ENCODE measurements at regions not wholly inside any gene's neighbourhood (a gene's known extent, or its start where the extent isn't known, plus 50 kb on each side); places are given as distances from the start of the nearest gene placed in this dataset.

DNA sequence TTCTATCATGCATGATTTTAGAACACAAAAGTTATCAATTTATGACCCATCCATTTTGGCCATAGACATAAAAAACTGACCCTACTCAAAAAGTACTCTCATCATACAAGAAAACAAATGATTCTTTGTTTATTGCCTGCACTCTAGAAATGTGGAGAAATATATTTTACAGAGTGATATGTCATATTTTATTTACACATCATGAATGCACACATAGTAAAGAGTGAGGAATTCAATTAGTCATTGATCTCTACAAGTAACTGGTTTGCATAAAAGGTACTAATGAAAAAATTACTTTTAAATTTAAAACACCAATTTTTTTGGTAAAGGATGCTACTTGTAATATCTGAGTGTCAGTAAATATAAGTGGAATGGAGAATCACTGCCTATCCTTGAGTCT is 242.5 kb upstream of the FAT4 start:
- in situ Hi-C loops (cut with MboI; ENCODE audit: low sequenced_read_pairs) = no loop called here
- no peak for DNase-seq (ENCODE audit: low spot score in 2 of 2)
- Histone ChIP-seq H3K9me3 (no peaks in the 10 kb centered on the region), H3K36me3 (replicated peaks) (no peaks in the 10 kb centered on the region), H3K27me3 (ENCODE audit: low read depth) (no peaks in the 10 kb centered on the region), H3K4me1 (no peaks in the 10 kb centered on the region), H3K4me3 (no peak overlapping the region)

- H3K4me3 ChIP-seq = no peak overlapping the region
- in situ Hi-C loops (cut with MboI; ENCODE audit: low sequenced_read_pairs) = no loop called here
- H3K9me3 ChIP-seq = no peaks in the 10 kb centered on the region
- no peaks in the 10 kb centered on the region for H3K36me3 ChIP-seq (replicated peaks)
- H3K4me1 ChIP-seq = no peaks in the 10 kb centered on the region
- DNase-seq (ENCODE audit: low spot score in 2 of 2) = peak in 1 of 2 experiments; percentile 12
- H3K27me3 ChIP-seq (ENCODE audit: low read depth) = no peaks in the 10 kb centered on the region
Measured at GRCh38 chr4:125070861-125071260, 243.9 kb upstream of the FAT4 start.

- DNase-seq (ENCODE audit: low spot score in 2 of 2) = no peak
- Histone ChIP-seq H3K4me3 (no peak overlapping the region), H3K27me3 (ENCODE audit: low read depth) (no peaks in the 10 kb centered on the region), H3K4me1 (no peaks in the 10 kb centered on the region), H3K9me3 (no peaks in the 10 kb centered on the region), H3K36me3 (replicated peaks) (no peaks in the 10 kb centered on the region)
- in situ Hi-C loops (cut with MboI; ENCODE audit: low sequenced_read_pairs) = no loop called here
Measured at GRCh38 chr4:125062115-125063050, 252.4 kb upstream of the FAT4 start.

GRCh38 chr4:125060376-125060775 is 254.4 kb upstream of the FAT4 start:
- DNase-seq (ENCODE audit: low spot score in 2 of 2) = no peak
- Histone ChIP-seq H3K36me3 (replicated peaks) (no peaks in the 10 kb centered on the region), H3K4me3 (no peak overlapping the region), H3K27me3 (ENCODE audit: low read depth) (no peaks in the 10 kb centered on the region), H3K9me3 (no peaks in the 10 kb centered on the region), H3K4me1 (no peaks in the 10 kb centered on the region)
- in situ Hi-C loops (cut with MboI; ENCODE audit: low sequenced_read_pairs) = no loop called here

- H3K4me3 ChIP-seq = no peak overlapping the region
- in situ Hi-C loops (cut with MboI; ENCODE audit: low sequenced_read_pairs) = no loop called here
Measured at GRCh38 chr4:125049711-125050110, 265.0 kb upstream of the FAT4 start.

GRCh38 chr4:125045311-125045710 is 269.4 kb upstream of the FAT4 start:
- H3K27me3 ChIP-seq (ENCODE audit: low read depth) = no peaks in the 10 kb centered on the region
- no peaks in the 10 kb centered on the region for H3K9me3 ChIP-seq
- DNase-seq (ENCODE audit: low spot score in 2 of 2) = no peak
- peaks cover 37% of the 10 kb centered on the region for H3K4me1 ChIP-seq
- in situ Hi-C loops (cut with MboI; ENCODE audit: low sequenced_read_pairs) = no loop called here
- no peak overlapping the region for H3K4me3 ChIP-seq
- H3K36me3 ChIP-seq (replicated peaks) = no peaks in the 10 kb centered on the region

More at GRCh38 chr4:125049711-125050110, 265.0 kb upstream of the FAT4 start:
- Histone ChIP-seq H3K4me1 (peaks cover 5% of the 10 kb centered on the region), H3K9me3 (no peaks in the 10 kb centered on the region), H3K27me3 (ENCODE audit: low read depth) (no peaks in the 10 kb centered on the region), H3K36me3 (replicated peaks) (no peaks in the 10 kb centered on the region)
- DNase-seq (ENCODE audit: low spot score in 2 of 2) = no peak

DNA sequence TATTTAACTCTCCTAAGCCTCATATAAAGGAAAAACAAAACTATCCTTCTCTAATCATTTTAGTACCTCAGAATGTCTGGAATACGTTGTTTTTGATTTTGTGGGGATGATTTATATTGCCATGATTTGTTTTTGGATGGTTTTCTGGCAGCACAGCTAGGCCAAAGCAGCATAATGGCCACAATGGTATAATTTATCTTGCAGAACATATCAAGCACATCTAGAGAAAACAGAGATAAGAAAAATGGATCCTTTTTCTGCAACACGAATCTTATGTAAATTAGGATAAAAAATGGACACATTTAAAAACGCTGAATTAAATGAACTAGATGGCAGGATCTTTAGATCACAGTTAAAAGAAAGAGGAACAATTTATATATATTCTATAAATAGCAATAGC is 269.9 kb upstream of the FAT4 start:
- Histone ChIP-seq H3K4me3 (no peak overlapping the region), H3K27me3 (ENCODE audit: low read depth) (no peaks in the 10 kb centered on the region), H3K36me3 (replicated peaks) (no peaks in the 10 kb centered on the region), H3K4me1 (peaks cover 42% of the 10 kb centered on the region), H3K9me3 (no peaks in the 10 kb centered on the region)
- no peak for DNase-seq (ENCODE audit: low spot score in 2 of 2)
- in situ Hi-C loops (cut with MboI; ENCODE audit: low sequenced_read_pairs) = no loop called here

GRCh38 chr4:125043486-125043885 is 271.3 kb upstream of the FAT4 start:
- Histone ChIP-seq H3K36me3 (replicated peaks) (no peaks in the 10 kb centered on the region), H3K4me3 (no peak overlapping the region), H3K4me1 (peaks cover 52% of the 10 kb centered on the region), H3K9me3 (no peaks in the 10 kb centered on the region), H3K27me3 (ENCODE audit: low read depth) (no peaks in the 10 kb centered on the region)
- DNase-seq (ENCODE audit: low spot score in 2 of 2) = peak in 1 of 2 experiments; percentile 49
- in situ Hi-C loops (cut with MboI; ENCODE audit: low sequenced_read_pairs) = no loop called here

DNA sequence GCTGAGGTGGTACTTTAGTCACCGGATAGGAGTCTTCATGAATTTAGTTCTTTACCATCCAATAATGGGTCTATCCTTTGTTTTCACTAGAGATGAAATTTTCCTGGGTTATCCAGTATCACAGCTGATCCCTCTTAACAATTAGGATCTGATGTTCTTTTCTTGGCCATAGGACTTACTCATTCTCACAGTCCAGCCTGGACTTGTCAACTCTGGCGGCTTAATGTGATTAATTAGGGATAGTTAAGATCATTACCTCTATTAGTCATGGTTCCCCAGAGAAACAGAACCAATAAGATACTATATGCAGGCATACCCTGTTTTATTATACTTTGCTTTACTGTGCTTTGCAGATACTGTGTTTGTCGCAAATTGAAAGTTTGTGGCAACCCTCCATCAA is 272.7 kb upstream of the FAT4 start:
- Histone ChIP-seq H3K4me1 (peaks cover 52% of the 10 kb centered on the region), H3K27me3 (ENCODE audit: low read depth) (no peaks in the 10 kb centered on the region), H3K4me3 (no peak overlapping the region), H3K36me3 (replicated peaks) (no peaks in the 10 kb centered on the region), H3K9me3 (no peaks in the 10 kb centered on the region)
- DNase-seq (ENCODE audit: low spot score in 2 of 2) = no peak
- in situ Hi-C loops (cut with MboI; ENCODE audit: low sequenced_read_pairs) = no loop called here

DNA sequence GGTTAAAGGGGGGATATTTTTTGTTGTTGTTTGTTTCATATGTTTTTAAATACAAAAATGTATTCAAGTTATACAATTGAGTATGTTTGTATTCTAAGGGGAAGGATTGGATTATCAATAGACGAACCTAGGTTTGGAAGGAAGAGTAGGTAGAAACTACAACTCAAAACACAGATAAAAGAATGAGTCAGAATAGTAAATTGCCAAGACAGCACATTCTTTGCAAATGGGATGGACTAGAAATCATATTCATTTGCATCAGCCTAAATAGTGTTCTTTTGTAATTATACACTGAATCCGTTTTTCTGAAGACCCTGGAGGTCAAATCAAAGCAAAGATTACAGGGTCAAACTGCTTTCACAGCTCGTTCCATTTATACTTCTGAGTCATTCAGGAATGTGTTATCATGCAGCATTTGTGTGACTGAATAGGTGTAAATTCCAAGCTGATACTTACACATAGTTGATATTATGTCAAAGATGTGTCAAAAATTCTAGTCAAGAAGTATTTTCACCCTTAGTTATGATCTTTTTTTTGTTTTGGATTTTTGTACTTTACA is 273.3 kb upstream of the FAT4 start:
- peak; percentile 12 to 52 for DNase-seq (ENCODE audit: low spot score in 2 of 2)

GRCh38 chr4:125039550-125039949 is 275.2 kb upstream of the FAT4 start:
- in situ Hi-C loops (cut with MboI; ENCODE audit: low sequenced_read_pairs) = no loop called here

More for the DNA sequence above, 273.3 kb upstream of the FAT4 start:
- Histone ChIP-seq H3K4me3 (no peak overlapping the region), H3K4me1 (peaks cover 52% of the 10 kb centered on the region), H3K27me3 (ENCODE audit: low read depth) (no peaks in the 10 kb centered on the region), H3K9me3 (no peaks in the 10 kb centered on the region), H3K36me3 (replicated peaks) (no peaks in the 10 kb centered on the region)
- in situ Hi-C loops (cut with MboI; ENCODE audit: low sequenced_read_pairs) = no loop called here

GRCh38 chr4:125022855-125023501 is 291.8 kb upstream of the FAT4 start:
- in situ Hi-C loops (cut with MboI; ENCODE audit: low sequenced_read_pairs) = no loop called here
- H3K9me3 ChIP-seq = no peaks in the 10 kb centered on the region
- H3K27me3 ChIP-seq (ENCODE audit: low read depth) = no peaks in the 10 kb centered on the region
- H3K4me3 ChIP-seq = no peak overlapping the region
- no peak for DNase-seq (ENCODE audit: low spot score in 2 of 2)
- no peaks in the 10 kb centered on the region for H3K36me3 ChIP-seq (replicated peaks)
- peaks cover 9% of the 10 kb centered on the region; the same call in 1 of the 2 replicates for H3K4me1 ChIP-seq

More at GRCh38 chr4:125039550-125039949, 275.2 kb upstream of the FAT4 start:
- peak; percentile 48 to 61 for DNase-seq (ENCODE audit: low spot score in 2 of 2)
- Histone ChIP-seq H3K9me3 (no peaks in the 10 kb centered on the region), H3K27me3 (ENCODE audit: low read depth) (no peaks in the 10 kb centered on the region), H3K4me1 (peaks cover 45% of the 10 kb centered on the region), H3K36me3 (replicated peaks) (no peaks in the 10 kb centered on the region), H3K4me3 (no peak overlapping the region)

- H3K27me3 ChIP-seq (ENCODE audit: low read depth) = no peaks in the 10 kb centered on the region
- no peaks in the 10 kb centered on the region for H3K36me3 ChIP-seq (replicated peaks)
- DNase-seq (ENCODE audit: low spot score in 2 of 2) = no peak
- no peaks in the 10 kb centered on the region for H3K9me3 ChIP-seq
- H3K4me1 ChIP-seq = peaks cover 9% of the 10 kb centered on the region; the same call in 1 of the 2 replicates
- no peak overlapping the region for H3K4me3 ChIP-seq
- in situ Hi-C loops (cut with MboI; ENCODE audit: low sequenced_read_pairs) = no loop called here
Measured at GRCh38 chr4:125021189-125021588, 293.6 kb upstream of the FAT4 start.
